ENCODE measurements at regions not wholly inside any gene's neighbourhood (a gene's known extent, or its start where the extent isn't known, plus 50 kb on each side); places are given as distances from the start of the nearest gene placed in this dataset.

DNA sequence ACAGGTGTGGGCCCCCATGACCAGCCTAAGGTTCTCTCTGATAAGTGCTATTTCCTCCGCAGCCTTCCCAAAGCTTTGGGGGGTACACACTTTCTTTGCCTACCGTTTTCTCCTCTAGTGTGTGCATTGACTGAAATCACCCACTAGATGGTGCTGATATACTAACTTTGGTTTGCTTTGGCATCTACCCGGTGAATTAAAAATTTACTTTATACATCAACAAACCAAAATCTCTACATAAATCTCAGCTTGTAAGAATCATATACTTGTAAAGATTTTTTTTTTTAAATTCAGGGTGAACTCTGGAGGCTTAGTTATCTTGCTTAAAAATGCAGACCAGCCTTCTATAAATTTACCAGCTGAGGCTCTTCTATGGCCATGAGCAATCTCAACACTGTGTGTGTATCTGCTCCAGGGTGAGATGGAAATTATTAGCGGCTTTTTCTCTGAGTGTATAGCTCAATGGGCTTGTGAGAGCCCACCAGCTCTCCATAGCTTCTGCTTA is 475.7 kb upstream of the TNC start:
- peak; percentile 51 for DNase-seq (ENCODE audit: extremely low read depth, low read depth)
- TF ChIP-seq, protein P1, sequence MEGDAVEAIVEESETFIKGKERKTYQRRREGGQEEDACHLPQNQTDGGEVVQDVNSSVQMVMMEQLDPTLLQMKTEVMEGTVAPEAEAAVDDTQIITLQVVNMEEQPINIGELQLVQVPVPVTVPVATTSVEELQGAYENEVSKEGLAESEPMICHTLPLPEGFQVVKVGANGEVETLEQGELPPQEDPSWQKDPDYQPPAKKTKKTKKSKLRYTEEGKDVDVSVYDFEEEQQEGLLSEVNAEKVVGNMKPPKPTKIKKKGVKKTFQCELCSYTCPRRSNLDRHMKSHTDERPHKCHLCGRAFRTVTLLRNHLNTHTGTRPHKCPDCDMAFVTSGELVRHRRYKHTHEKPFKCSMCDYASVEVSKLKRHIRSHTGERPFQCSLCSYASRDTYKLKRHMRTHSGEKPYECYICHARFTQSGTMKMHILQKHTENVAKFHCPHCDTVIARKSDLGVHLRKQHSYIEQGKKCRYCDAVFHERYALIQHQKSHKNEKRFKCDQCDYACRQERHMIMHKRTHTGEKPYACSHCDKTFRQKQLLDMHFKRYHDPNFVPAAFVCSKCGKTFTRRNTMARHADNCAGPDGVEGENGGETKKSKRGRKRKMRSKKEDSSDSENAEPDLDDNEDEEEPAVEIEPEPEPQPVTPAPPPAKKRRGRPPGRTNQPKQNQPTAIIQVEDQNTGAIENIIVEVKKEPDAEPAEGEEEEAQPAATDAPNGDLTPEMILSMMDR (IDR thresholded peaks at IDR 0.05; ENCODE audit: low read depth, low read length), result peak; percentile 66

DNA sequence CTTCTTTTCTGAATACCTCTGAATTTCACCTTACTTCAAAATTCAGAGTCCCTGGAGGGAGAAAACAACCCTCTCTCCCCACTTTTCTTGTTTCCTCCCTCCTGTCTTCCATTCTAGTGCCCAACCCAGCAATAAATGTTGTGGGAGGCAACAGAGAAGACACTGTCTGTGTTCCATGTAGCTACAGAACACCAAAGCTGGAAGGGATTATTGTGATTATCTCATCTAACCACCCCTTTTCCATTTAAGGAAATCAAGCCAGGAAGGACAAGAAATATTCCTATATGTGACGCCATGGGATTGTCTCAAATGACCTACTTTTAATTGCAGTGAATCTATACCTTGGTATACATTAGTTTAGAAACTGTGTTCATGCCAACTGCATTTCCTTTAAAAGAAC is 476.6 kb upstream of the TNC start:
- TF ChIP-seq, protein P1 (IDR thresholded peaks at IDR 0.05; ENCODE audit: low read depth, low read length), result no peak
- DNase-seq (ENCODE audit: extremely low read depth, low read depth), result no peak

DNA sequence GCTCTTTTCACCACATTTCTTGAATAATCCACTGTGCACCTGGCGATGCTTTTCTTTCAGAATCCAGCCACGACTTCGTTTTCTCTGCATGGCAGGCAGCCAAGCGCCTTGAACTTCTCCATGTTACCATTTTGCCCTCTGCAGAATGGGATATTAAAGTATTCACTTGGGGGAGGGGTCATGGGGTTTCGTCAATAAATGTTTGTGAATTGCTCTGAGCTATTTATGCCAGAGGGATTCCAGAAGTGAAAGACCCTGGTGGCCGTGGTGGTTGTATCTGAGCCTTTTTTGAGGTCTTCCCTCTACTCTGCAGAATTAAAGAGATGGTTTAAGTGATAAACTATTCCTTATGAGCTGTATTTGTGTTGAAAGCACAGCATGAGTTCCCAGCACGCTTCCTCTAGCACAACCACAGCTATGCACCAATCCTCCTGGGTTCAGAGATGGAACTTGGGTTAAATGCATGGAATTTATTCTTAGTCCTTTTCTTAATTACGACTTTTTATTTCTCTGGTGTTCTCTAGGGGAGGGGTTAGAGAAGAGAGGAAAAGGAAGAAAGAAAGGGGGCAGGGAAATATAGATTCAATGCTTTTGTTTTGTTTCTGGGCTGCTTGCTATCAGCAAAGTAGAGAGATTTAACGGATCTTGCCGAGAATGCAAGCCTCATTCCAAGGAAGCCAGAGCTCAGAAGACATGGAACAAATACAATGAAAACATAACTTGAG is 478.2 kb upstream of the TNC start:
- TF ChIP-seq, protein P1 (IDR thresholded peaks at IDR 0.05; ENCODE audit: low read depth, low read length), result no peak
- peak; percentile 95 for DNase-seq (ENCODE audit: extremely low read depth, low read depth)

DNA sequence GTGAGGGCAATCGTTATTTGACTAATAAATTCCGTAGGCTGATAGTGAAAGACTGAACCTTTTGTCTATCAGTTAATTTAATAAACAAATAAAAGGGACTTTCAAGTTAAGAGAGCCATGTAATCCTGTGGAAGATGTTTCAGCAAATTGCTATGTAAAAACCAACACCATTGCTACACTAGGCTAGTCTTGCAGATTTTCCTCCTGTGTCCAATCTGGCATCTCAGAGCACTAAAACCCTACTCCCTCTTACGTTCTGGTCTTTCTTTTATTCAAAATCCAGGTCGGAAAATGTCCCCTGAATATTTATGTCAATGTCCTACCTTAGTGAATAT is 478.8 kb upstream of the TNC start:
- DNase-seq (ENCODE audit: extremely low read depth, low read depth), result no peak
- TF ChIP-seq, protein P1 (IDR thresholded peaks at IDR 0.05; ENCODE audit: low read depth, low read length), result no peak

DNA sequence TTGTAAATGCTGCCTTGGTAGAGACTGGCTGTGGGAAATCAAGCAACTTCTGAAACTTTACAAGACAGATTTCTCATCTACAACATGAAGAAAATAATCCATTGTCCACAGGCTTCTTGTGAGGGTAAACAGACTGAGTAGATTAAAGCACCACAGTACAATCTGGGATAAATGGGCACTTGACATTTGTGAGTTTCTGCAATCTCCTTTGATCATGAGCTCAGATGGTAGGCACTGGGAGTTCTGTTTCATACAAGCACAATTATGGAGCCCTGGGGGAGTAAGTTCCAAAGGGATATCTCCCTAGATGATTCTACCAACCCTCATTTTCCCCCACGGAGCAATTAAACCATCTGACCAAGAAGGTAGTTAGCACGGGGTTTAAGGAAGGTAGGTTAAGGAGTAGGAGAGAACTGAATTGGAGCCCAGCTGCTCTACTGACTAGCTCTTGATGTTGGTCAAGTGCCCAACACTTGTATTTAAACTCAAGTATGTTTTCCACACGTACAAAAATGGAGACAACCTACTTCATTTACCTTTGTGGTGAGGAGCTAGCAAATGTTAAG is 479.5 kb upstream of the TNC start:
- no peak for DNase-seq (ENCODE audit: extremely low read depth, low read depth)
- TF ChIP-seq, protein P1 (IDR thresholded peaks at IDR 0.05; ENCODE audit: low read depth, low read length), result no peak

DNA sequence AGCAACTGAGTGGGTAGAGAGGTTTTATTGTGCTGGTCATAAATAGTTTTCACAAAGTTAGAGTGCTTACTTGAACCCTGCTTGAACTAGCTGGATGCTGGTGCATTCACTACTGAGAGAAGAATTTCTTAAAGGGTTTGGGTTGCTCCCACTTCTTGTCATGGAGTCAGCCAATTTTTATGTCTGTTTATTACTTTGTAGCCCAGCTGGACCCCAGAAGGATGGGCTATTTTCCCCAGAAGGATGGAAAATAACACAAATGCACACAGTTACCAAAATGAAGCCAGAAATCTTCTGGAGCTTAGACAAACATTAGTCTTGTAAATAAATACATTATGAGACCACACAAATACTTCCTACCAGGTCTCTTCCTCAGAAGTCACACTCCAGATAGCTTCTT is 480.8 kb upstream of the TNC start:
- DNase-seq (ENCODE audit: extremely low read depth, low read depth), result no peak
- TF ChIP-seq, protein P1 (IDR thresholded peaks at IDR 0.05; ENCODE audit: low read depth, low read length), result no peak

DNA sequence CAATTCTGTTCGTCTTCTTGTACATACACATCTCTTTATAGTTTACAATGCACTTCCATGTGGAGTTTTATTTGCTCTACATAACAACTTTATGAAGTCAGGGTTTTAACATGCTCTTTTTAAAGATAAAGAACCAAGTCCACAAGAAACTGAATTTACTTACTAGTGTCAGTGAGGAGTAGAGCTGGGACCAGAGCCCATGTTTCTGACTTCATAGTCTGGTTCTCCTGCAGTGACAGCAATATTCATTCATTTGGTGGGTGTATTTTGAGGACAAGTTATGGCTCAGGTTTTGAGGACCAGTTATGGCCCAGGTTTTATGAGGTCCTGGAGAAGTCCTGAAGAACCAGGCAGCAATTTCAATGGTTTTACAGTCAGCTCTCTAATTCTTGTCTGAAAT is 481.9 kb upstream of the TNC start:
- no peak for DNase-seq (ENCODE audit: extremely low read depth, low read depth)
- TF ChIP-seq, protein P1 (IDR thresholded peaks at IDR 0.05; ENCODE audit: low read depth, low read length), result no peak

All from AG09319 (cell line).